ENCODE measurements at regions not wholly inside any gene's neighbourhood (a gene's known extent, or its start where the extent isn't known, plus 50 kb on each side); places are given as distances from the start of the nearest gene placed in this dataset.

- Histone ChIP-seq H3K4me1 (ENCODE audit: control insufficient read depth in 1 of 2, insufficient read depth in 2 of 2, low read length in 2 of 2) (no peaks in the 10 kb centered on the region), H3K4me3 (ENCODE audit: low read depth in 1 of 2, low read length in 2 of 2) (no peak overlapping the region), H3K36me3 (ENCODE audit: control insufficient read depth in 1 of 2, insufficient read depth in 2 of 2, low read length in 2 of 2) (no peaks in the 10 kb centered on the region), H3K9me3 (ENCODE audit: control insufficient read depth in 1 of 2, low read length in 2 of 2) (peaks cover 0 to 4% of the 10 kb centered on the region in 2 donors), H3K27ac (ENCODE audit: low read depth, low read length) (no peak overlapping the region), H3K9ac (ENCODE audit: low read depth in 1 of 2, low read length in 2 of 2) (no peak overlapping the region), H3K27me3 (ENCODE audit: control insufficient read depth in 1 of 2, insufficient read depth in 2 of 2, low read length in 2 of 2) (peaks cover 0 to 3% of the 10 kb centered on the region in 2 donors)
Observed at GRCh38 chr1:84069236-84069845, 70.4 kb upstream of the TTLL7 start.

- Histone ChIP-seq H3K27me3 (ENCODE audit: control insufficient read depth in 1 of 2, insufficient read depth in 2 of 2, low read length in 2 of 2) (peaks cover 0 to 3% of the 10 kb centered on the region in 2 donors), H3K27ac (ENCODE audit: low read depth, low read length) (no peak overlapping the region), H3K9ac (ENCODE audit: low read depth in 1 of 2, low read length in 2 of 2) (no peak overlapping the region), H3K4me3 (ENCODE audit: low read depth in 1 of 2, low read length in 2 of 2) (no peak overlapping the region), H3K9me3 (ENCODE audit: control insufficient read depth in 1 of 2, low read length in 2 of 2) (no peaks in the 10 kb centered on the region), H3K4me1 (ENCODE audit: control insufficient read depth in 1 of 2, insufficient read depth in 2 of 2, low read length in 2 of 2) (no peaks in the 10 kb centered on the region), H3K36me3 (ENCODE audit: control insufficient read depth in 1 of 2, insufficient read depth in 2 of 2, low read length in 2 of 2) (no peaks in the 10 kb centered on the region)
Observed at GRCh38 chr1:84062496-84062895, 63.6 kb upstream of the TTLL7 start.

- H3K27ac ChIP-seq (ENCODE audit: low read depth, low read length) = no peak overlapping the region
- no peaks in the 10 kb centered on the region for H3K36me3 ChIP-seq (ENCODE audit: control insufficient read depth in 1 of 2, insufficient read depth in 2 of 2, low read length in 2 of 2)
- H3K4me3 ChIP-seq (ENCODE audit: low read depth in 1 of 2, low read length in 2 of 2) = no peak overlapping the region
- H3K4me1 ChIP-seq (ENCODE audit: control insufficient read depth in 1 of 2, insufficient read depth in 2 of 2, low read length in 2 of 2) = no peaks in the 10 kb centered on the region
- H3K9ac ChIP-seq (ENCODE audit: low read depth in 1 of 2, low read length in 2 of 2) = no peak overlapping the region
- H3K9me3 ChIP-seq (ENCODE audit: control insufficient read depth in 1 of 2, low read length in 2 of 2) = no peaks in the 10 kb centered on the region
- H3K27me3 ChIP-seq (ENCODE audit: control insufficient read depth in 1 of 2, insufficient read depth in 2 of 2, low read length in 2 of 2) = peaks cover 0 to 3% of the 10 kb centered on the region in 2 donors
Observed at GRCh38 chr1:84061336-84061735, 62.4 kb upstream of the TTLL7 start.

- no peak overlapping the region for H3K9ac ChIP-seq (ENCODE audit: low read depth in 1 of 2, low read length in 2 of 2)
- H3K4me3 ChIP-seq (ENCODE audit: low read depth in 1 of 2, low read length in 2 of 2) = no peak overlapping the region
- no peaks in the 10 kb centered on the region for H3K4me1 ChIP-seq (ENCODE audit: control insufficient read depth in 1 of 2, insufficient read depth in 2 of 2, low read length in 2 of 2)
- no peaks in the 10 kb centered on the region for H3K9me3 ChIP-seq (ENCODE audit: control insufficient read depth in 1 of 2, low read length in 2 of 2)
- H3K27me3 ChIP-seq (ENCODE audit: control insufficient read depth in 1 of 2, insufficient read depth in 2 of 2, low read length in 2 of 2) = peaks cover 0 to 3% of the 10 kb centered on the region in 2 donors
- no peak overlapping the region for H3K27ac ChIP-seq (ENCODE audit: low read depth, low read length)
- H3K36me3 ChIP-seq (ENCODE audit: control insufficient read depth in 1 of 2, insufficient read depth in 2 of 2, low read length in 2 of 2) = no peaks in the 10 kb centered on the region
Observed at GRCh38 chr1:84060781-84061180, 61.8 kb upstream of the TTLL7 start.

GRCh38 chr1:84048820-84049219, 49.9 kb upstream of the TTLL7 start:
- H3K36me3 ChIP-seq (ENCODE audit: control insufficient read depth in 1 of 2, insufficient read depth in 2 of 2, low read length in 2 of 2) = no peaks in the 10 kb centered on the region
- no peak overlapping the region for H3K27ac ChIP-seq (ENCODE audit: low read depth, low read length)
- H3K9ac ChIP-seq (ENCODE audit: low read depth in 1 of 2, low read length in 2 of 2) = no peak overlapping the region
- H3K27me3 ChIP-seq (ENCODE audit: control insufficient read depth in 1 of 2, insufficient read depth in 2 of 2, low read length in 2 of 2) = no peaks in the 10 kb centered on the region
- no peak overlapping the region for H3K4me3 ChIP-seq (ENCODE audit: low read depth in 1 of 2, low read length in 2 of 2)
- H3K4me1 ChIP-seq (ENCODE audit: control insufficient read depth in 1 of 2, insufficient read depth in 2 of 2, low read length in 2 of 2) = no peaks in the 10 kb centered on the region
- no peaks in the 10 kb centered on the region for H3K9me3 ChIP-seq (ENCODE audit: control insufficient read depth in 1 of 2, low read length in 2 of 2)

Measured in duodenal mucosa (tissue), 2 donors.